ENCODE measurements at regions not wholly inside any gene's neighbourhood (a gene's known extent, or its start where the extent isn't known, plus 50 kb on each side); places are given as distances from the start of the nearest gene placed in this dataset.
"Not testable (repeated sequence)": the region's sequence is repeated elsewhere in the genome, so short reads cannot be mapped to it uniquely, and the experiment has no call there.

DNA sequence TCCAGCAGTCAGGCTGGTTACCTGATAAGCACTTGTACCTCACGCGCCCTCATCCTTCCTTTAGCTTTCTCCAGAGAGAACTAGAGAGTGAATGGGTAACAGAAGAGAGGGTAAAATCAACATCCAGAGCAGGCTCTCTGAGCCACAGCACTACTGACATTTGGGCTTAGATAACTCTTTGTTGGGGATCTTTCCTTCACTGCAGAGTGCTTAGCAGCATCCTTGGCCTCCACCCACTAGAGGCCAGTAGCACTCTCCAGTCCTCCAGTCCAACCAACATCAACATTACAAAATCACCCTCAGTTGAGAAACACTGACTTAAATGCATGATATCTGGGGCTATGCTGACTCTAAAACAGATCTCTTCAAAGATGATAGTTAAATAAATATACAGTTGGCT lies 220.7 kb downstream of the TACR3 start:
- no peak for DNase-seq (ENCODE audit: low spot score)
- FAIRE-seq = no peak

GRCh38 chr4:103498161-103499070 lies 221.4 kb downstream of the TACR3 start:
- DNase-seq (ENCODE audit: low spot score) (peak; percentile 40), FAIRE-seq (peak; percentile 71)

GRCh38 chr4:103497692-103498091 lies 222.1 kb downstream of the TACR3 start:
- DNase-seq (ENCODE audit: low spot score) (no peak), FAIRE-seq (no peak)

DNA sequence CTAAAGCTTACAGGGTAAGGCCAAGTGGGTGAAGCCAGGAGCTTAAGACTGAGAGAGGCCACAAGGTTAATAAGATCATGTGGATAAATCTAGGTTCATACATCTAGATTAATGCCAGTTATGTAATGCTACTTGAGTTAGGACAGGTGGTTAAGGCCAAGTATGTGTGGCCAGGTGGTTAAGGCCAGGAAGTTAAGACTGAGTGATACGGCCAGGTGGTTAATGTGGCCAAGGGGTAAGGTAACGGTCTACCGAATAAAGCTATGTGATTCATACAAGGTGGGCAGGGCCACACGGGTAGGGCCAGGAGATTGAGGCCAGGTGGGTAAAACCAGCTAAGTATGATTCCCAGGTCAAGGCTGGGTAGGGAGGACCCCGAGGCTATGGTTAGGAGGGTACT lies 223.0 kb downstream of the TACR3 start:
- no peak for DNase-seq (ENCODE audit: low spot score)
- no peak for FAIRE-seq

GRCh38 chr4:103493450-103494159 lies 226.2 kb downstream of the TACR3 start:
- DNase-seq (ENCODE audit: low spot score) (no peak), FAIRE-seq (no peak)

GRCh38 chr4:103485296-103485695 lies 234.5 kb downstream of the TACR3 start:
- not testable (repeated sequence) for FAIRE-seq; DNase-seq (ENCODE audit: low spot score)

DNA sequence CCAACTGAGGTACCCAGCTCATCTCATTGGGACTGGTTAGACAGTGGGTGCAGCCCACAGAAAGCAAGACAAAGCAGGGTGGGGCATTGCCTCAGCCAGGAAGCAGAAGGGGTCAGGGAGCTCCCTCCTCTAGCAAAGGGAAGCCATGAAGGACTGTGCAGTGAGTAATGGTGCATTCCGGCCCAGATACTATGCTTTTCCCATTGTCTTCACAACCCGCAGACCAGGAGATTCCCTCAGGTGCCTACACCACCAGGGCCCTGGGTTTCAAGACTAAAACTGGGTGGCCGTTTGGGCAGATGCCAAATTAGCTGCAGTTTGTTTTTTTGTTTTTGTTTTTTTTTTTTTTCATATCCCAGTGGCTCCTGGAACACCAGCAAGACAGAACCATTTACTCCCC lies 235.3 kb downstream of the TACR3 start:
- no peak for FAIRE-seq
- no peak for DNase-seq (ENCODE audit: low spot score)

- no peak for FAIRE-seq
- DNase-seq (ENCODE audit: low spot score) = no peak
These were observed 236.9 kb downstream of the TACR3 start for GRCh38 chr4:103482893-103483292.

GRCh38 chr4:103482471-103482870 lies 237.3 kb downstream of the TACR3 start:
- DNase-seq (ENCODE audit: low spot score) = no peak
- FAIRE-seq = no peak

- DNase-seq (ENCODE audit: low spot score) (no peak), FAIRE-seq (no peak)
These were observed 241.1 kb downstream of the TACR3 start for GRCh38 chr4:103478734-103479133.

- DNase-seq (ENCODE audit: low spot score) = no peak
- no peak for FAIRE-seq
These were observed 241.6 kb downstream of the TACR3 start for GRCh38 chr4:103478210-103478609.

DNA sequence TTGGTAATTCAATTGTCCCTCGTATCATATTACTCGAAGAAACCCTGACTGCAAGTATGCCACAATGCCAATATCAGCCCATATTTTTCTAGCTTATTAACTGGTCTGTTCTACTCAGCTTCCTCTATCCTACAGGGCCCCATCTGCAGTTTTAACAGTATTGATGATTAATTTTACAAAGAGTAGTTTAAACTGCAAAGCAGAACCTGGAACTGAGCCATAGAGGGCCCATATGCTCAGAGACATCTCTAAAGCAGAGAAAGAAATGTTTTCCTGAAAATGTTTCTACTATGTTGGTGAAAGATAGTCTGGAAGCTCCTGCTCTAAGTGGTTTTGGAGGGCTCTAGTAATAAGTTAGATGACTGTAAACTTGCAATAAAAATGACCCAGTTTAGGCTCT lies 259.4 kb upstream of the CENPE start:
- FAIRE-seq = no peak
- DNase-seq (ENCODE audit: low spot score) = no peak

DNA sequence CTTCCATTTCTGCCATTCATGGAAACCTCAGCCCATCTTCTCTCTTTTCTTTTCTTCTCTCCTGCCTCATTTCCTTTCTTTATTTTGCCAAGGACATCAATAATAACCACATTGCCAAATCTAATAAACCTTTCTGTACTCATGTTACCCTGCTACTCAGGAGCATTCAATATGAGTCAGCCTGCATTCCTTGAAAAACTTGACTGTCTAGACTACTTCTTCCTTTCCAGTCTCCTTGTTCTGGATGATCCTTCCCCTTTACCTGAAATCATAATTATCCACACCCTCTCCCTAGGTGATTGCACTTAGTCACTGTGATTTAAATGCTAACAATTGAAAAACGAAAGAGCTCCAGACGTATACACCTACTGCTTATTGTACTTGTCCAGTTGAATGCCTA lies 253.2 kb upstream of the CENPE start:
- DNase-seq (ENCODE audit: low spot score) (peak; percentile 11), FAIRE-seq (no peak)

- FAIRE-seq (no peak), DNase-seq (ENCODE audit: low spot score) (no peak)
These were observed 252.6 kb upstream of the CENPE start for GRCh38 chr4:103450693-103451092.

- DNase-seq (ENCODE audit: low spot score) (no peak), FAIRE-seq (no peak)
These were observed 251.3 kb upstream of the CENPE start for GRCh38 chr4:103449296-103450023.

GRCh38 chr4:103445377-103445776 lies 247.2 kb upstream of the CENPE start:
- DNase-seq (ENCODE audit: low spot score) (no peak), FAIRE-seq (no peak)

- DNase-seq (ENCODE audit: low spot score) = no peak
- no peak for FAIRE-seq
These were observed 245.2 kb upstream of the CENPE start for GRCh38 chr4:103443324-103443723.

- DNase-seq (ENCODE audit: low spot score) (no peak), FAIRE-seq (no peak)
These were observed 231.1 kb upstream of the CENPE start for GRCh38 chr4:103429283-103429682.

DNA sequence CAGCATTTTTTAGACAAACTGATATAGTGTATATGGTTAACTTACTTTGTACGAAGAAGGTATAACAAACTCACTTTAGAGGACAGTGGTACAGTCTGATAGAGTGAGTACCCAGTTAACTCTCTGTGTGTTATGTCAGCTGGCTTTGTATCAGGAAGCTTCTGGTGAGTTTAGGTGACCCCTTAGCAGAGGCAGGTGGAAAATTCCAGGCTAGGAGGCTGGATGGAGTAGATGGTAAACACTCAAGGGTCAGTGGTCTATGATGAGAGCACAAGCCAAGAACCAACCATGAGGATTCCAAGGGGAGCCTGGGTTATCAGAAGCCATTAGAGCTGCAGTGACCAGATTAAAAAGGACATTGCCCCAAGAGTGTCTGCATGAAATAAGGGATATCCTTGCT lies 227.3 kb upstream of the CENPE start:
- FAIRE-seq = no peak
- no peak for DNase-seq (ENCODE audit: low spot score)

DNA sequence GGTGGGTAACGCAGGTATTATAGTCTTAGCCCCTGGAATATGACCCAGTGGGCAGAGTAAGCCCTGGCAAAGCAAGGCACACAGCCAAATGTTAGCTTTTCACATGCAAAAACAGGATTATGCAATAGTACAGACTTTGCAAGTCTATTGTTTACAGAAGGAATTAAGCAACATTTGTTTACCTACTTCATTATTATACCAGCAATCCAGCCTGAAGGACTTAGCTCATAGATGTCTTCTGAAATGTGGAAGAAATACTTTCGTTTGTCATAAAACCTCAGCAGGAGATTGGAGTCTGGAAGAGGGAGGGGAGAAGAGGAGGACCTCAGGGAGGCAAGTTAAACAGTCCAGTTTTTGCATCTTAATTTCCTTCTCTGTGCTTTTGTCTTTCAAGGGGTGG lies 226.7 kb upstream of the CENPE start:
- FAIRE-seq (no peak), DNase-seq (ENCODE audit: low spot score) (no peak)

GRCh38 chr4:103423261-103423660 lies 225.1 kb upstream of the CENPE start:
- FAIRE-seq = no peak
- no peak for DNase-seq (ENCODE audit: low spot score)
